ENCODE measurements at regions not wholly inside any gene's neighbourhood (a gene's known extent, or its start where the extent isn't known, plus 50 kb on each side); places are given as distances from the start of the nearest gene placed in this dataset.

- Mint-ChIP-seq H3K27ac (ENCODE audit: unreplicated experiment) (no peak overlapping the region), H3K4me1 (ENCODE audit: unreplicated experiment) (no peaks in the 10 kb centered on the region), H3K27me3 (ENCODE audit: unreplicated experiment) (no peaks in the 10 kb centered on the region), H3K9me3 (ENCODE audit: unreplicated experiment) (no peaks in the 10 kb centered on the region), H3K4me3 (ENCODE audit: unreplicated experiment) (no peak overlapping the region), H3K36me3 (ENCODE audit: low read depth, unreplicated experiment) (no peaks in the 10 kb centered on the region)
- TF ChIP-seq CTCF (IDR thresholded peaks at IDR 0.05; ENCODE audit: unreplicated experiment) = no peak
- DNase-seq (ENCODE audit: low spot score) = no peak
Observed at GRCh38 chr10:61078542-61079275, 134.7 kb upstream of the RHOBTB1 start.

- no peak overlapping the region for H3K27ac Mint-ChIP-seq (ENCODE audit: unreplicated experiment)
- H3K9me3 Mint-ChIP-seq (ENCODE audit: unreplicated experiment) = no peaks in the 10 kb centered on the region
- no peaks in the 10 kb centered on the region for H3K4me1 Mint-ChIP-seq (ENCODE audit: unreplicated experiment)
- no peak for DNase-seq (ENCODE audit: low spot score)
- TF ChIP-seq CTCF (IDR thresholded peaks at IDR 0.05; ENCODE audit: unreplicated experiment) = no peak
- no peaks in the 10 kb centered on the region for H3K27me3 Mint-ChIP-seq (ENCODE audit: unreplicated experiment)
- H3K4me3 Mint-ChIP-seq (ENCODE audit: unreplicated experiment) = no peak overlapping the region
- H3K36me3 Mint-ChIP-seq (ENCODE audit: low read depth, unreplicated experiment) = no peaks in the 10 kb centered on the region
Observed at GRCh38 chr10:61076572-61077114, 132.7 kb upstream of the RHOBTB1 start.

- Mint-ChIP-seq H3K27ac (ENCODE audit: unreplicated experiment) (no peak overlapping the region), H3K4me3 (ENCODE audit: unreplicated experiment) (no peak overlapping the region), H3K9me3 (ENCODE audit: unreplicated experiment) (no peaks in the 10 kb centered on the region), H3K4me1 (ENCODE audit: unreplicated experiment) (no peaks in the 10 kb centered on the region), H3K27me3 (ENCODE audit: unreplicated experiment) (no peaks in the 10 kb centered on the region), H3K36me3 (ENCODE audit: low read depth, unreplicated experiment) (no peaks in the 10 kb centered on the region)
- no peak for TF ChIP-seq CTCF (IDR thresholded peaks at IDR 0.05; ENCODE audit: unreplicated experiment)
- DNase-seq (ENCODE audit: low spot score) = no peak
Observed at GRCh38 chr10:61073391-61073790, 129.4 kb upstream of the RHOBTB1 start.

- DNase-seq (ENCODE audit: low spot score) = no peak
- H3K36me3 Mint-ChIP-seq (ENCODE audit: low read depth, unreplicated experiment) = no peaks in the 10 kb centered on the region
- TF ChIP-seq CTCF (IDR thresholded peaks at IDR 0.05; ENCODE audit: unreplicated experiment) = no peak
- no peaks in the 10 kb centered on the region for H3K4me1 Mint-ChIP-seq (ENCODE audit: unreplicated experiment)
- H3K27me3 Mint-ChIP-seq (ENCODE audit: unreplicated experiment) = no peaks in the 10 kb centered on the region
- no peaks in the 10 kb centered on the region for H3K9me3 Mint-ChIP-seq (ENCODE audit: unreplicated experiment)
- no peak overlapping the region for H3K27ac Mint-ChIP-seq (ENCODE audit: unreplicated experiment)
- H3K4me3 Mint-ChIP-seq (ENCODE audit: unreplicated experiment) = no peak overlapping the region
Observed at GRCh38 chr10:61071580-61071979, 127.6 kb upstream of the RHOBTB1 start.

GRCh38 chr10:61068471-61068870 is 124.5 kb upstream of the RHOBTB1 start:
- no peaks in the 10 kb centered on the region for H3K27me3 Mint-ChIP-seq (ENCODE audit: unreplicated experiment)
- no peak for DNase-seq (ENCODE audit: low spot score)
- no peak overlapping the region for H3K27ac Mint-ChIP-seq (ENCODE audit: unreplicated experiment)
- H3K9me3 Mint-ChIP-seq (ENCODE audit: unreplicated experiment) = no peaks in the 10 kb centered on the region
- H3K4me3 Mint-ChIP-seq (ENCODE audit: unreplicated experiment) = no peak overlapping the region
- no peaks in the 10 kb centered on the region for H3K36me3 Mint-ChIP-seq (ENCODE audit: low read depth, unreplicated experiment)
- no peak for TF ChIP-seq CTCF (IDR thresholded peaks at IDR 0.05; ENCODE audit: unreplicated experiment)
- no peaks in the 10 kb centered on the region for H3K4me1 Mint-ChIP-seq (ENCODE audit: unreplicated experiment)
